ENCODE measurements at regions not wholly inside any gene's neighbourhood (a gene's known extent, or its start where the extent isn't known, plus 50 kb on each side); places are given as distances from the start of the nearest gene placed in this dataset.
"Not testable (repeated sequence)": the region's sequence is repeated elsewhere in the genome, so short reads cannot be mapped to it uniquely, and the experiment has no call there.

- no peak for DNase-seq (ENCODE audit: low read depth in 2 of 2)
Measured at GRCh38 chr5:152527358-152528052, 122.4 kb upstream of the NMUR2 start.

GRCh38 chr5:152529440-152529839 lies 124.4 kb upstream of the NMUR2 start:
- DNase-seq (ENCODE audit: low read depth in 2 of 2) = no peak

DNA sequence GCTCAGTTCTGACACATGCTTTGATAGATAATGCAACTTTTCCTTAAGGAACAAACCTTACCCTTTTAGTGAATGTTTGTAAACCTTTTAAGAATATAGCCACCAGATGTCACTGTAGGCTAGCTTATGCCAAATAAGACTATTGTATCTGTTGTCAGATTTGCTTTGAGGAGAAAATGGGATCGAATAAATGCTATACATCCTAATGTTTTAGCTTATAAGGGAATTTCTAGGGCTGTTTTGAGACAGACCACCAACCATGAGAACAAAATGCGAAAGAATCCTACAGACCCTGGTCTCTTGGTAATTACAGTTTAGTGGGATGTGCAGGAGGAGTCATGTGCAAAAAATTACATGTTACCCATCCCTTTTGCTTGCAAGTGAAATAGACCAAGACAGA lies 127.6 kb upstream of the NMUR2 start:
- DNase-seq (ENCODE audit: low read depth in 2 of 2) = peak; percentile 24 to 26

- DNase-seq (ENCODE audit: low read depth in 2 of 2) = no peak
Measured at GRCh38 chr5:152534641-152535040, 129.6 kb upstream of the NMUR2 start.

DNA sequence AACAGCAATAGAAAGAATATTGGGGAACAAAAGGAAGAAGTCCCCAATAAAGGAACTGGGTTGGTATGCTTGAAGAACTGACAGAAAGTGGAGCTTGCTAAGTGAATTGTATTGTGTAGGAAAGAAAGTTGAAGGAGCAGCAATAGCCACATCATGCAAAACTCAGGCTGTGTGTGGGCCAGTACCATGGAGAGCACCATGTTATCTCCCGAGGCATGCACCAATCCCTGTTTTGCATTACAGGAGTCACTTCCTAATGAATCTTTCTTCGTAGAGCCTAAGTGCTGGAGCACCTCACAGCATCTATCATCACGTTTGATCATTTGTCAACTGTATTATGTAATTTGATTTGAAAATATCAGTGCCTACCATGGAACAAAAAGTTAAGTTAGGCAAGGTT lies 137.7 kb upstream of the NMUR2 start:
- no peak for DNase-seq (ENCODE audit: low read depth in 2 of 2)

DNA sequence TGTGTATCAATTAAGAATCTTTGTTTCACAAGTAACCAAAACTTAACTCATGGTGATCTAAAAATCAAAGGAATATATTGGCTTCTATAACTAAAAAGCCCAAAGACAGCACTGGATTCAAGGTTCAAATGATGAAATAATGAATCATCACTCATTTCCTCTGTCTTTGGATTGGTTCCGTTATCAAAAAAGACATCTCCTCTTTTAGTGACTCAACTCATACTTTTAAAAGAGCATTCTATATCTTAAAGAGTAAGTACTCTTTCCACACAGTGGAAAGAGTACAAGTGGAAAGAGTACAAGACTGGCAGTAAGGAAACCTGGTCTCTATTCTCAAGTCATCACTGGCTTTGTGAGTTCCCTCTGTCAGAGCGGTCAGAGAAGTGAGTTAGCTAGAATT lies 141.4 kb upstream of the NMUR2 start:
- no peak for DNase-seq (ENCODE audit: low read depth in 2 of 2)

- DNase-seq (ENCODE audit: low read depth in 2 of 2) = no peak
Measured at GRCh38 chr5:152547202-152547601, 142.1 kb upstream of the NMUR2 start.

DNA sequence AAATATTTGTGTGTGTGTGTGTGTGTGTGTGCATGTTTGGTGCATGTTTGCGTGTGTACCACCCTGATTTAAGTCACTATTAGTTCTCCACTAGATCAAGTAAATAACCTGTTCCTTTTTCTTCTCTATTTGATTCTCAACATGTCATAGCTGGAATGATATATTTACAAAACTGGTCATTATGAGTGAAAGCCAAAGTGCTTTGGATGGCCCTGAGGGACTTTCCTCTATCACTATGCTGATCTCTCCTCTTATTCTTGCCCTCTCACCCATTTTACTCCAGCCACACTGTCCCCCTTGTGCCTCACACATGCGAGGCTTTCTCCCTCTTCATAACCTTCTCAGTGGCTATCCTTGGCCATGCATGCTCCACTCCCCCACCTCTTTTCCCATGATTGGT lies 144.6 kb upstream of the NMUR2 start:
- DNase-seq (ENCODE audit: low read depth in 2 of 2) = no peak

- DNase-seq (ENCODE audit: low read depth in 2 of 2) = no peak
Measured at GRCh38 chr5:152551061-152551460, 146.0 kb upstream of the NMUR2 start.

- no peak for DNase-seq (ENCODE audit: low read depth in 2 of 2)
Measured at GRCh38 chr5:152556784-152557183, 151.7 kb upstream of the NMUR2 start.

- peak; percentile 18 to 24 for DNase-seq (ENCODE audit: low read depth in 2 of 2)
Measured at GRCh38 chr5:152560512-152561137, 155.5 kb upstream of the NMUR2 start.

DNA sequence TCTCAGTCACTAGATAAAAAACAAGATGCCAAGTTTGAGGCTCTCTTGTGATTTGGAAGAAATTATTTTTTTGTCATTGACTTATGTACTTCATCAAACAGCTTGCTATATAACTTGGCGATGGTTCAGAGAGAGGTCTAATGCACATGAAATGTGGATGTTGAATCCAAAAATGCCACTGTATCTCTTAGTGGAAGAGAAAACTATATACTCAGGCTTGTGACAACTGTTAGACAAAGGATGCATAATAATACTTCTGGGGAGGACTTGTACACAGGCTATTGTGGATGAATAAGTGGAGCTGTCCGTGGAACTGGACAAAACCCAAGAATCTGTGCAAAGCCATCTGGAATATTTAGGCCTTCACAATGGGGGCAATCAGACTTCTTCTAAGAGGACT lies 162.9 kb upstream of the NMUR2 start:
- DNase-seq (ENCODE audit: low read depth in 2 of 2) = no peak

- DNase-seq (ENCODE audit: low read depth in 2 of 2) = no peak
Measured at GRCh38 chr5:152572812-152573211, 167.7 kb upstream of the NMUR2 start.

DNA sequence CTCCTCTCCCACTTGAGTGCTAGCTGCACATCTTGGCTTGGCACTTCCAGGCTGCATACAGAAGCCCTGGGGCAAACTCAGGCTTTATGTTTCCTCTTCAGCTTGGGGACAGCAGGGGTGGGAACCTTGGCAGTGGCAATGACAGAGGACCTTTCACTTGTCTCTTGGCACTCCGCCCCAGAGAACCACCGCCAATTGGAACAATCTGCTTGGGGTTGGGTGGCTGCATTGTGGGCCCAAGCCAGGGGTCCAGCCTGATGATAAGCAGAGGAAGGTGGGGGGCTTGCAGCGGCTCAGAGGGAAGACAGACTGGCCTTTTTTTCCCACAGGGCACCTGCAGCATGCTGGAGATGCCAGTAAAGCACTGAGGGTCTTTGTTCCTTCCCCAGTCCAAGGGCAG lies 179.0 kb upstream of the NMUR2 start:
- DNase-seq (ENCODE audit: low read depth in 2 of 2) = no peak

GRCh38 chr5:152592416-152592815 lies 187.3 kb upstream of the NMUR2 start:
- DNase-seq (ENCODE audit: low read depth in 2 of 2) = no peak

DNA sequence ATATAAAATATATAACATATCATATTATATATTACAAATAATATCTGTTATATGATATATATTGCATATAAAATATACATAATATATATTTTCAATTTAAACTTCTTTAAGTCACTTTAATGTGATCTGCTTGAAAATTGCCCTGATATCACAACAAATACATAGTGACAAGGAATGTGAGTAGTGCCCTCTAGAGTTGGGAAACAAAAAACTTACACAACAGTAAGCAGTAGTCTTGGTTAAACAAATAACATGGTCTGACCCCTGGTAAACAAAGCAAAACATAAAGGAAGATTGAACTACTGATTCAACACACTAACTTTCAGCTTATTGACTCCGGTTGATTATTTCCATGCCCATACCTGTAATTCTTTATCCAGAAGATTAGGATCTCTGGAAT lies 188.3 kb upstream of the NMUR2 start:
- no peak for DNase-seq (ENCODE audit: low read depth in 2 of 2)

GRCh38 chr5:152595405-152595804 lies 190.3 kb upstream of the NMUR2 start:
- DNase-seq (ENCODE audit: low read depth in 2 of 2) = no peak

- DNase-seq (ENCODE audit: low read depth in 2 of 2) = no peak
Measured at GRCh38 chr5:152599096-152599495, 194.0 kb upstream of the NMUR2 start.

DNA sequence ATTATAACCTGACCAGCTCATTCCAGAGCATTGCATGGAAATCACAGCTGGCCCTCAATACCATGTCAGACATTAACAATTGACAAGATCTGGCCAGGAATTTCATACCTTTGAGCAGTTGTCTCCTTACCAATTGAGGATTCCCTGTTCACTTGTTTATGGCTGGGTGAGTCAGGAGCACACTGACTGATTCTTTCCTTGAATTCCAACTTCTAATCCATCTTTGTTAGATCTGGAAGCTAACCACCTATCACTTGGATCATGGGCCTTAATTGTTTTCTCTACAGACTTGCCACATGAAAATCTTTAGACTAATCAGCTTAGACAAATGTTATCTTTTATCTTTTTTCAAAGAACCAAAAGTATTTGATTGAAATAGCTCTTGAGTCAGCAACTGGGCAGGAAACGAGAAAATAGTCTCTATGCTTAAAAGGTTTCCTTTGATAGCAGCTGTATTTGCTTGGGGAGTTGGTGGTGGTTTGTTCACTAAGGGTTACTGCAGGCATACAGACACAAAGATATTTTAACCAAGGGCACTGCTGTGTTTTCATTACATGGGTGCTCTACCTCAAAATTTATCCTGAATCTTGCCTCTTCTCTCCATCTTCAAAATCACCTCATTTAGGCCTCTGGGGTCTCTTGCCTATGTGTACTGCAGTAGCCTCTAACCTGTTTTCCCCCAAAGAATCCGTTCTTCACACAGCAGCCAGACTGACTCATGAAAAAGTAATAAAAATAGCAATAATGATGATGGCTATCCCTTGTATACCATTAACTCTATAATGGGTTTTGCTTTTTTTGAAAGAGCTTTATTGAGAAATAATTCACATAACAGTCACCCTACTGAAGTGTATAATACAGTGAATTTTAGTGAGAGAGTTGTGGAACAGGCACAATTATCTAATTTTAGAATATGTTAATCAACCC lies 197.0 kb upstream of the NMUR2 start:
- DNase-seq (ENCODE audit: low read depth in 2 of 2) = no peak

GRCh38 chr5:152606050-152606449 lies 201.0 kb upstream of the NMUR2 start:
- DNase-seq (ENCODE audit: low read depth in 2 of 2) = not testable (repeated sequence)

DNA sequence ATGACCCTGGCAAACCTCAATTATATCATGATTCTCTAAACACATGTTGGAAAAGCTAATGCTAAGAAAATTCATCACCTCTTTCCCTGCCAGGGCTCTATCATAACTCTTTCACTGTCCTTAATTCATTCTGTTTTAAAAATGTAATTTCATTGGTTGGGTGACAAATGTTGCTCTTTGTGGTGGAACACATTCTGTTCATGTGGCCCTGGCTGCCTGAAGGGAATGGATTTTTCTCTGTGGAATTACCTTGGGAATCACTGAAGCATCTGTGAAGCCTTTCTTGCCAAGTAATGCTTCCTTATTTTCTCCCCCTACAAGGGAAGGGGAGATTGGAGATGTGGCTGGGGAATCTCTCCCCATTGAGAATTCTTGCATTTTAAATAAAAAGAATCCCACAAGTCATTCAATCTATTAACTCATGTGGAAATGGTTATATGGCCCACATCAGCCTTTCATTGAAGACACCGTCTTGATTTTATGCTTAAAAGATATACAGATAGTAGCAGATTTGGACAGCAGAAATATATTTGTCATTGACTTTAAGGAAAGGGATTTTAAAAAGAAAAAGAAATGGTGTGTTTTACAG lies 201.8 kb upstream of the NMUR2 start:
- no peak for DNase-seq (ENCODE audit: low read depth in 2 of 2)

Measured in fibroblast of skin of left biceps (primary cell).